ENCODE measurements at regions not wholly inside any gene's neighbourhood (a gene's known extent, or its start where the extent isn't known, plus 50 kb on each side); places are given as distances from the start of the nearest gene placed in this dataset.

DNA sequence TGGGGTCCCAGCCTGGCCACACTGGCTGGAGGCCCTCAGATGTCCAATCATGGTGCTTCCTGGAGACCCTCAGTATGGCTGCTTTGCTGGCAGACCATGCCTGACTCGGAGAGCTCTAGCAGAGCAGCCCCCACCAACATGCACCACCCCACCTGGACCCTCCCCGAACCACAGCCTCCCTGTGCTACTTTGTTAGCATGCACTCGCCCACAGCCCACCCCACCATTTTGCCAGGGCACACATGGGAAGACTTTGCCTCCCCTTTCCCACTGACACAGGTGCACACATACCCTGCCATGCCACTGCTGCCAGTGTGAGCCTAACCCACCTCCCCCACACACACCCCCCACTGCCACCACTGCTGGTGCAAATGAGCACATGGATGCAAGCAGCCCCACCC lies 497.5 kb upstream of the PBX1 start:
- no peak for DNase-seq (ENCODE audit: low spot score)
- Histone ChIP-seq H3K27me3 (replicated peaks; ENCODE audit: insufficient read depth) (no peaks in the 10 kb centered on the region), H3K4me3 (no peak overlapping the region), H3K36me3 (no peaks in the 10 kb centered on the region), H3K27ac (no peak overlapping the region), H3K9me3 (no peaks in the 10 kb centered on the region), H3K4me1 (replicated peaks) (no peaks in the 10 kb centered on the region)
- 100% methylated on average over 1 of the region's 3 CpGs for WGBS
- TF ChIP-seq, protein P1, sequence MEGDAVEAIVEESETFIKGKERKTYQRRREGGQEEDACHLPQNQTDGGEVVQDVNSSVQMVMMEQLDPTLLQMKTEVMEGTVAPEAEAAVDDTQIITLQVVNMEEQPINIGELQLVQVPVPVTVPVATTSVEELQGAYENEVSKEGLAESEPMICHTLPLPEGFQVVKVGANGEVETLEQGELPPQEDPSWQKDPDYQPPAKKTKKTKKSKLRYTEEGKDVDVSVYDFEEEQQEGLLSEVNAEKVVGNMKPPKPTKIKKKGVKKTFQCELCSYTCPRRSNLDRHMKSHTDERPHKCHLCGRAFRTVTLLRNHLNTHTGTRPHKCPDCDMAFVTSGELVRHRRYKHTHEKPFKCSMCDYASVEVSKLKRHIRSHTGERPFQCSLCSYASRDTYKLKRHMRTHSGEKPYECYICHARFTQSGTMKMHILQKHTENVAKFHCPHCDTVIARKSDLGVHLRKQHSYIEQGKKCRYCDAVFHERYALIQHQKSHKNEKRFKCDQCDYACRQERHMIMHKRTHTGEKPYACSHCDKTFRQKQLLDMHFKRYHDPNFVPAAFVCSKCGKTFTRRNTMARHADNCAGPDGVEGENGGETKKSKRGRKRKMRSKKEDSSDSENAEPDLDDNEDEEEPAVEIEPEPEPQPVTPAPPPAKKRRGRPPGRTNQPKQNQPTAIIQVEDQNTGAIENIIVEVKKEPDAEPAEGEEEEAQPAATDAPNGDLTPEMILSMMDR (IDR thresholded peaks at IDR 0.05), result no peak
- TF ChIP-seq POLR2AphosphoS5 (IDR thresholded peaks at IDR 0.05), result no peak
- no peak for TF ChIP-seq POLR2A (IDR thresholded peaks at IDR 0.05)
- intact Hi-C loops (cut with DNase I), result no loop called here

DNA sequence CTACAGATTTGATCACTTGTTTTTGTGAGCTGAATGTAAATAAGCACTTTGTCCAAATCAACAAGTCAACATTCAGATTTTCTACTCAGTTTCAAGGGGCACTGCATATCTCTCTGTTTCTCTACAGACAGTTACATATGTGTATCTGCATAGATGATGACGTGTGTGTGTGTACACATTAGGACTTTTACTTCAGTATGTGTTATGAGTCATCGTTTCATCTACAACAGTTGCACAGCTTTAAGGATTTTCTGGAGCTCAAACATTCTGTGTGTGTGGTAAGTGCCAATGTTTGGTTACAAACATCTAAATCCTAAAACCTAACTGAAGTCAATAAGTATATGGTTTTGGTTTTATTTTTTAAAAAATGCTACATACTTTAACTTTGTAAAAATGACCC lies 494.5 kb upstream of the PBX1 start:
- Histone ChIP-seq H3K4me1 (replicated peaks) (no peaks in the 10 kb centered on the region), H3K9me3 (no peaks in the 10 kb centered on the region), H3K27ac (no peak overlapping the region), H3K27me3 (replicated peaks; ENCODE audit: insufficient read depth) (no peaks in the 10 kb centered on the region), H3K36me3 (no peaks in the 10 kb centered on the region), H3K4me3 (no peak overlapping the region)
- TF ChIP-seq, protein P1 (IDR thresholded peaks at IDR 0.05), result no peak
- TF ChIP-seq POLR2A (IDR thresholded peaks at IDR 0.05) (no peak), POLR2AphosphoS5 (IDR thresholded peaks at IDR 0.05) (no peak)
- 71% methylated on average over 2 of the region's 2 CpGs for WGBS
- no peak for DNase-seq (ENCODE audit: low spot score)
- intact Hi-C loops (cut with DNase I), result no loop called here

DNA sequence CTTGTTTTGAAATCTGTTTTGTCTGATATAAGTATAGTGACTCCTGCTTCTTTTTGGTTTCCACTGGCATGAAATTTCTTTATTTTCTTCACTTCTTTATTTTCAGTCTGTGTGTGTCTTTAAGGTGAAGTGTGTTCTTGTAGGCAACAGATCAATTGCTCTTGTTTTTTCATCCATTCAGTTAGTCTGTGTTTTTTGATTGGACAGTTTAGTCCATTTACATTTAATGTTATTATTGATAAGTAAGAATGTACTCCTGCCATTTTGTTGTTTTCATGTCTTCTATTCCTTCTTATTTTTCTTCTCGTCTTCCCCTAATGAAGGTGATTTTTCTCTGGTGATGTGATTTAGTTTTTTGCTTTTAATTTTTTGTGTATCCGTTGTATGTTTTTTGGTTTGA lies 487.7 kb upstream of the PBX1 start:
- H3K27ac ChIP-seq, result no peak overlapping the region
- H3K4me1 ChIP-seq (replicated peaks), result no peaks in the 10 kb centered on the region
- DNase-seq (ENCODE audit: low spot score), result no peak
- TF ChIP-seq POLR2A (IDR thresholded peaks at IDR 0.05) (no peak), POLR2AphosphoS5 (IDR thresholded peaks at IDR 0.05) (no peak)
- TF ChIP-seq, protein P1 (IDR thresholded peaks at IDR 0.05), result no peak
- intact Hi-C loops (cut with DNase I), result no loop called here
- H3K9me3 ChIP-seq, result no peaks in the 10 kb centered on the region
- H3K4me3 ChIP-seq, result no peak overlapping the region
- 96% methylated on average over 2 of the region's 2 CpGs for WGBS
- no peaks in the 10 kb centered on the region for H3K27me3 ChIP-seq (replicated peaks; ENCODE audit: insufficient read depth)
- no peaks in the 10 kb centered on the region for H3K36me3 ChIP-seq

DNA sequence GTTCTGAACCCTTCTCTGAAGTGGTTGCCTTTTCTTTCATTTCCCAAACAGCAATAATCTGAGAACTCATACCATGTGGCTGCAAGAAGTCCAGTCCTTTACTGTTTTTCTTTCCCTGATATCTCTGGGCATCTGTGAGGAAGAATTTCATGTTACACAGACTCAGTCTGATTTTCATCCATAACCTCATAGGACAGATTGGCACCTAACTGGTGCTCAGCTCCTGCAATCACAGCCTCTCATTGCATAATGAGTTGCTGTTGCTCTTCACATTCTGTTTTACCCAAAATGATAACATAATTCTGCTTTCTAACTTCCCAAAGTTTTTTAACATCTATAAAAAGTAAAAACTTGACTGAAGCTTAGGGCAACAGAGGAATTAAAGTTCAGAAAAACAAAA lies 472.2 kb upstream of the PBX1 start:
- intact Hi-C loops (cut with DNase I), result no loop called here
- no peak for DNase-seq (ENCODE audit: low spot score)
- no peaks in the 10 kb centered on the region for H3K4me1 ChIP-seq (replicated peaks)

DNA sequence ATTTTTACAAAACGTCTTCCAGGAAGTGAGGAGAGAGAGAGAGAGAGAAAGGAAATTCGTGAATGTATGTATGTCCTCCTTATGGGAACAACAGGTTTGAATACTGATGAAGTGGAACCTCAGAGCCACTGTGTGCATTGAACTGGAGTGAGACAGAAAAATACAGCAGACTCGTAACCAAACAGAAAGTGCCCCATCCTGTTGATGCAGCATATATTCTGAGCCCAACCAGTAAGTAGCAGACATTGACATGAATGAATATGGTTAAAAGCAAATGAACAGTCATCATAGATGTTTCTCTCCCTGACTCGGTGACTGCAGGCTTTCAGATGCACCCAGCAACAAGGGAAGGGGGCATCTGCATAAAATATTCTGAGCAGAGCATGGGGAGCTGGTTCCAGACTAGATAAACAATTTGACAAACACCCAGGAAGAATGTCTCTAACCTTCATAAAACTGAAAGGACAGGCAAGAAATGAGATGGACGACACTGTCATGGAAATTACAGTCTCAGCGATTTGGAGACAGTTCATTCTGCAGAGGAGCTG lies 471.0 kb upstream of the PBX1 start:
- Histone ChIP-seq H3K36me3 (no peaks in the 10 kb centered on the region), H3K4me1 (replicated peaks) (no peaks in the 10 kb centered on the region), H3K27ac (no peak overlapping the region), H3K9me3 (no peaks in the 10 kb centered on the region), H3K27me3 (replicated peaks; ENCODE audit: insufficient read depth) (no peaks in the 10 kb centered on the region), H3K4me3 (no peak overlapping the region)
- intact Hi-C loops (cut with DNase I), result no loop called here
- no peak for TF ChIP-seq POLR2A (IDR thresholded peaks at IDR 0.05)
- TF ChIP-seq, protein P1 (IDR thresholded peaks at IDR 0.05), result no peak
- no peak for TF ChIP-seq POLR2AphosphoS5 (IDR thresholded peaks at IDR 0.05)
- no peak for DNase-seq (ENCODE audit: low spot score)
- 37% methylated on average over 6 of the region's 6 CpGs for WGBS

More for the DNA sequence above, 472.2 kb upstream of the PBX1 start:
- Histone ChIP-seq H3K27me3 (replicated peaks; ENCODE audit: insufficient read depth) (no peaks in the 10 kb centered on the region), H3K4me3 (no peak overlapping the region), H3K27ac (no peak overlapping the region), H3K36me3 (no peaks in the 10 kb centered on the region), H3K9me3 (no peaks in the 10 kb centered on the region)
- TF ChIP-seq POLR2AphosphoS5 (IDR thresholded peaks at IDR 0.05), result no peak
- TF ChIP-seq POLR2A (IDR thresholded peaks at IDR 0.05), result no peak
- TF ChIP-seq, protein P1 (IDR thresholded peaks at IDR 0.05), result no peak

Data from prostate gland (tissue), 2 donors.